GM18498 (cell line): ENCODE measurements at regions not wholly inside any gene's neighbourhood (a gene's known extent, or its start where the extent isn't known, plus 50 kb on each side); places are given as distances from the start of the nearest gene placed in this dataset.
A peak's percentile ranks its signal among the peaks of the same experiment; 100 is the strongest.
"Not testable (repeated sequence)": the region's sequence is repeated elsewhere in the genome, so short reads cannot be mapped to it uniquely, and the experiment has no call there.

Source experiments
- ATAC-seq: cut with Tn5 transposase; IDR thresholded peaks from one replicate; pipeline ENCODE4 v1.9.1; 2021; ENCODE audit warnings: mild to moderate bottlenecking, moderate library complexity; ENCODE audit not compliant: unreplicated experiment

GRCh38 chr4:149983931-149984330 lies 94.3 kb upstream of the DCLK2 start:
- no peak for ATAC-seq

GRCh38 chr4:149985981-149986380 lies 92.3 kb upstream of the DCLK2 start:
- ATAC-seq: no peak

DNA sequence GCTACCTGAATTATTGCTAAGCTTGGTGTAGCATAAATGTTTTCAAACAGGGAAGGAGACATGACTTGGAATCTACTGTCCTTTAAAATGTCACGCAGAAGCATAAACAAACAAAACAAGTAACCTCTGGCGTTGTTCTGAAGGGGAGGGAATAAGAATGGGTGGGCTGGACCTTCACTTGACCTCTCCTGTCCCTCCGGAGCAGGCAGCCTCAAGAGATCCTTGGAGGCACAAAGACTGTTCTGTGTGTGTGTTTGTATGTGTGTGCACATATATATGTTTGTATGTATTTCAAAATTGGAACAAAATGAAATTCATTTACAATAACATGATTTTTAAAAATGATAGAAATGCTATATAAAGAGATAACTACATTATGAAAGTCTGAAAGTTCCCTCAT lies 91.3 kb upstream of the DCLK2 start:
- no peak for ATAC-seq

DNA sequence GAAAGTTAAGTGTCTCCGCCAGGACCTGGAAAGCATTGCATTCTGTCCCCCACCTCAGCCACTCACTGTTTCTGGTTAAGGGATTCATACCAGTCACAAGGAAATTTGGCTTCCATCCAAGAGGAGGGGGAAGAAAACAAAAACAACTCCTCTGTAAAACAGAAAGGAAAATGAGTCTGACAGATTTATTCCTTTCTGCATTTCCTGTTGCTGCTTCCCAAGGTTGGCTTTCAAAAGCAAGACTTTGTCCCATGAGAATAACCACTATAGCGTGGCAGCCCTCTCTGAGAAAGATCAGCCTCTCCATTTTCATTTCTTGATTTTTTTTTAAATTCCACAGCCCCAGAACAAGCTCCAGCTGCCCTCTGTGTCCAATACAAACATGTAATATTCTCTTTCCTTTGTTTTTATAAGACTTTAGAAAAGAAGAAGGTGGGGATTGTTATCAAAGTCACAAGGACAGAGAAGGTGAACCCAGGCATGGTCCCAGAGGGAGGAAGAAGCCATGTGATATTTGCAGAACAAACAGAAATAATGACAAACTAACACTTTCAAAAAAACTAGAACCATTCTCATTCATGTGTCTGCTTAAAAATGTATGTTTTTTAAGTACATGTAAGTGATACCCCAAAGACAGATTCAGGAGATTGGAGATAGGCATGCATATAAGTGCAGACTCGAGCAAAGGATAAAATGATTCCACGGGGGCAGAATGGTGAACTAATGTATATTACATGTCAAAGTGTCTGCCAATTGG lies 90.7 kb upstream of the DCLK2 start:
- ATAC-seq: no peak

- no peak for ATAC-seq
Measured at GRCh38 chr4:149988087-149988410, 90.2 kb upstream of the DCLK2 start.

DNA sequence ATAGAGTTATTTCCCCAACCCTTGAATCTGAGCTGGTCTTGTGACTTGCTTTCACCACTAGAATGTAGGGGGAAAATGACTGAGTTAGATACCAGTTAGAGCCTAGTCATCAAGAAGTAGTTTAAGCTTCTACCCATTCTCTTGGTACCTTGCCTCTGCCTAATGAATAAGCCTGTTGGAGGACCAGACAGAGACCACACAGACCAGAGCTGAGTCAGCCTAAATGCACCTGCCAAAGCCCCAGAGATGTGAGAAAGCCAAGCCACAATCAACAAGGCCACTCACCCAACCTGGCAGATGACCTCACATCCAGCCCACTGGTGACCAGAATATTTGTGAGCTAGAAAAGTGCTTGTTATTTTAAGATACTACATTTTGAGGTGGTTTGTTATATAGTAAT lies 85.2 kb upstream of the DCLK2 start:
- ATAC-seq: no peak

DNA sequence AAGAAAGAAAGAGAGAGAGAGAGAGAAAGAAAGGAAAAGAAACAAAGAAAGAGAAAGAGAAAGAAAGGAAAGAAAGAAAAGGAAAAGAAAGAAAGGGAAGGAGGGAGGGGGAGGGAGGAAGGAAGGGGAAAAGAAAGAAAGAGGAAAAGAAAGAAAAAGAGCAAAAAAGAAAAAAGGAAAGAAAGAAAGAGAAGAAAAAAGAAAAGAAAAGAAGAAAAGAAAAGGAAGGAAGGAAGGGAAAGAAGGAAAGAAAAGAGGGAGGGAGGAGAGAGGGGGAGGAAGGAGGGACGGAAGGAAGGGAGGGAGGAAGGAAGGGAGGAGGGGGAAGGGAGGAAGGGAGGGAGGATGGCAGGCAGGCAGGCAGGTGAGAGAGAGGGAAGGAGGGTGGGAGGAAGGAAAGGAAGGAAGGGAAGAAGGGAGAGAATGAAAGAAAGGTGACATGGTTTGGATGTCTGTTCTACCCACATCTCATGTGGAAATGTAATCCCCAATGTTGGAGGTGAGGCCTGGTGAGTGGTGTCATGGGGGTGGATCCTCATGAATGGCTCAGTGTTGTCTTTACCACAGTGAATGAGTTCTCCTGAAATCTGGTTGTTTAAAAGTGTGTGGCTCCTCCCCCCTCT lies 83.0 kb upstream of the DCLK2 start:
- no peak for ATAC-seq

GRCh38 chr4:149997881-149998421 lies 80.3 kb upstream of the DCLK2 start:
- peak; percentile 61 for ATAC-seq

DNA sequence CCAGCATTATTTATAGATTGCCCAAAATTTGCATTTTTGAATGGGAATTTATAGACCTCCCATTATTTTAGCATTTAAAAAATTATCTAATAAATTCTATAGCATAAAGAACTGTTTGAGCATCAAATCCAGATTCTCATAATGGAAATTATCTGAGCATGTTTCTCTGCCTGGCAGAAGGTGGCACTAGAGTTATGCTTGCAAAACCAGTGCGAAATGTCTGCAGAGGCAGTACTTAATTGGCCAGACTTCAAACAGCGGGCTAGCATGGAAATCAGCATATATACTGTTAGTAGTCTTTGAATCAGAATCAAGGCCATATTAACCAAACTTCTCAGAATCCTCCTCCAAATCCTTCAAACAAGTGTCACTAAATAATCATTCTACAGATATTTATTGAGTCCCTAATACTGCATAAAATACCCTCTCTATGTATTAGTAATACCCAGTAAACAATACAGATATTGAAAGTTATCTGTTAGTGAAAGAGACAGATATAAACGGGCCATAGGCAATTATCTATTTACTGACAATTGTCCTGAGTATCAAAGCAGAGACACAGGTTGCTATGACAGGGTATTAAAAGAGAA lies 78.7 kb upstream of the DCLK2 start:
- peak; percentile 57 for ATAC-seq

DNA sequence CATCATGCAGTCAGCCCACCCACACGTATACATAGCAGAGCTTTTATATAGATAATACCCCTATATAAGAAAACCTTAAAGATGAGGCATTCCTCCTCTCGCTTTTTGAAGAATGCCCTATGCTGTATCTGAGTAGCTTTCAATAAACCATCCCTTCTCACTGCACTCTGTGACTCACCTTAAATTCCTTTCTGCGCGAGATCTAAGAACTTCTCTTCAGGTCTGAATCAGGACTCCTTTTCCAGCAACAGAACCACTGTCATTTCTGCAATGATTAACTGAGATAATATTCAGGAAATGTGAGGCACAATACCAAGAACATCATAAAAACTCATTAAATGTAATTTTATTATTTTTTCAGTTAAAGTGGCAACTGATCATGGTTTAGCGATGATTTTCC lies 76.4 kb upstream of the DCLK2 start:
- ATAC-seq: no peak

GRCh38 chr4:150002561-150002960 lies 75.7 kb upstream of the DCLK2 start:
- no peak for ATAC-seq

- ATAC-seq: no peak
Measured at GRCh38 chr4:150004481-150004880, 73.8 kb upstream of the DCLK2 start.

DNA sequence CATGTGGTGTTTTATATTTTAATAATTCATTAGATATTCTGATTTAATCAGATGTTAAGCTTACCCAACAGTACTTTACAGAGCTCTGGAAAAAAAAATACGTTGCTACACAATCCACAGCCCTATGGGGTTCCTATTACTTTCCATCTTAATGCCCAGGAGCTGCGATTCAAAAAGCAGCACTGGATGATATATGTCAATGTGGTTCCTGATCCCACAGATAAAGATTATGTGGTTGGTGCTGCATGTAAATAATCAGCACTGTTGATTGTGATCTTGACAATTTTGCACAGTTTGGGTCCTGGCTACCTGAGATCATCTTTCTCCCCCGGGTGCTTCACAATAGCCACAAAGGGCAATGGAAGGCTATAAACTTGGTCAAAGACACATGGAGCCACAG lies 72.7 kb upstream of the DCLK2 start:
- no peak for ATAC-seq

- no peak for ATAC-seq
Measured at GRCh38 chr4:150006197-150006596, 72.0 kb upstream of the DCLK2 start.

DNA sequence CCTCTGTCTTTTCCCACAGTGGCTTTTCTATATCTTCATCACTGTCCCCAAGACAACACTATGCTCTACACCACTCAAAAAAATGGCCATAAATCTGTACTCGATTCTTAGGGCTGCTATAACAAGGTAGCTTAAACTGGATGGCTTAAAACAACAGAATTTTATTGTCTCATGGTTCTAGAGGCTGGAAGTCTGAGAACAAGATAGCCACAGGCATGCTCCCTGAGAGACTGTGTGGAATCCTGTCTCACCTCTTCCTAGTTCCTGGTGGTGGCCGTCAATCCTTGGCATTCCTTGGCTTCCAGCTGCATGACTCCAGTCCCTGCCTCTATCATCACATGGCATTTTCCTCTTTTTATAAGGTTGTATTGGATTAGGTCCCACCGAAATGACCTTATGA lies 70.7 kb upstream of the DCLK2 start:
- no peak for ATAC-seq

DNA sequence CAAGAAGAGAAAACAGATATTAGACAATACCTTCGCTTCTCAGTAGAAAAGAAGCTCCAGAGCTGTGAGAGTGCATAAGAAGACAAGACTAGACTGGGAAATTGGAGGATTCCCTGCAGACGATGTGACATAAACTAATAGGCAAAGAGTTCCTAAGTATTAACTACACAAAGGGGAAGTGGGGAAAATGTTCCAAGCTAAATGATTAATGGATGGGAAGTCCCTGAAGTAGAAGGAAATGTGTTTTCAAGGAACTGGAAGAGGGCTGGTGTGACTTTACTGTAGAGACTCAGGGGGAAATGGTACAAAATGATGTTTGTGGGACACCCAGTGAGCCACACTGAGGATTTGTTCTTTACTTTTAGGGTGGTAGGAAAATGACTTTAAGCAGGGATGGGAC lies 69.7 kb upstream of the DCLK2 start:
- ATAC-seq: no peak

DNA sequence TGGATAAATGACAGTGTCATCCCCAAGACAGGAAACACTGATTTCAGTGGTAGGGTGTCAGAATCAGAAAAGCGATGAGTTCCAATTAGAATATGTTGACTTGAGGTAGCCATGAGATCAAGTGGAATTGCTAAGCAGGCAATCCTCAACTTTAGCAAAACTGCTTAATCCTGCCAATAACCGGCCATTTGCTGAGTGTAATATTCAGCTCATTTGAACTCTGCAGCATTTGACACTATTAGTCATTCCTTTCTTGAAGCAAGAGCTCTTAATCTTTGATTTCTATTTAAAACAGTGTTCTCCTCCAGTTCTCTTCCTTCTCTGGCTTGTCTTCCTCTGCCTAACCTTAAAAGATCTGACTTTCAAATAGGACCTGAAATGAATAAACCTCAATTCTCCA lies 68.7 kb upstream of the DCLK2 start:
- ATAC-seq: no peak

- peak; percentile 69 for ATAC-seq
Measured at GRCh38 chr4:150010525-150011126, 67.6 kb upstream of the DCLK2 start.

DNA sequence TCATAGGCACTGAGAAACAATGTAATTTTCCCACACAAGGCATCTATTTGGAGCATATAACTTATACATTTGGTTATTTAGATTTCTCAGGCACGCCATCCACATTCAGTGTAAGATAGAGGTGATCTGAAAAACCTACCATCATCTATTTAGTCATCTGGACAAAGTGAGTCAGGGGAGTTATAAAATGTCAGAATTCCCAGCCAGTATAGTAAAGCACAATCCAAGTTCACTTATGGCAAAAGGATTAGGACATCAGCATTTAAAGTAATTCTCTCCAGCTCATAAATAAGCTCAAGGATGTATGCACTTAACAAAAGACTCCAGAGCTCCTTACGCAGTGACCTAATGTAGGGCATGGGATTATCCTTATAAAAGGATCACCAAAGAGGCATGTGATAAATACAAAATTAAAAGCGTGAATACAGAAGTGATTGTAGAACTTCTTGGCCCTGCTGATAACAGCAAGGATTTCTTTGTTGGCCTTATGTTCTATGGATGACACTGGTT lies 65.3 kb upstream of the DCLK2 start:
- ATAC-seq: no peak

DNA sequence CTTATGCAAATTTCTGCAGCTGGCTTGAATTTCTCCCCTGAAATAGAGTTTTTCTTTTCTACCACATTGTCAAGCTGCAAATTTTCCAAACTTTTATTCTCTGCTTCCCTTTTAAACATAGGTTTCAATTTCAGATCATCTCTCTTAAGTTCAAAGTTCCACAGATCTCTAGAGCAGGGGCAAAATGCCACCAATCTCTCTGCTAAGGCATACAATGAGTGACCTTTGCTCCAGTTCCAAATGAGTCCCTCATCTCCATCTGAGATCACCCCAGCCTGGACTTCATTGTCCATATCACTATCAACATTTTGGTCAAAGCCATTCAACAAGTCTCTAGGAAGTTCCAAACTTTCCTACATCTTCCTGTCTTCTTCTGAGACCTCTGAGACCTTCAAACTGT lies 62.3 kb upstream of the DCLK2 start:
- ATAC-seq: not testable (repeated sequence)

GRCh38 chr4:150016621-150017020 lies 61.6 kb upstream of the DCLK2 start:
- ATAC-seq: not testable (repeated sequence)

DNA sequence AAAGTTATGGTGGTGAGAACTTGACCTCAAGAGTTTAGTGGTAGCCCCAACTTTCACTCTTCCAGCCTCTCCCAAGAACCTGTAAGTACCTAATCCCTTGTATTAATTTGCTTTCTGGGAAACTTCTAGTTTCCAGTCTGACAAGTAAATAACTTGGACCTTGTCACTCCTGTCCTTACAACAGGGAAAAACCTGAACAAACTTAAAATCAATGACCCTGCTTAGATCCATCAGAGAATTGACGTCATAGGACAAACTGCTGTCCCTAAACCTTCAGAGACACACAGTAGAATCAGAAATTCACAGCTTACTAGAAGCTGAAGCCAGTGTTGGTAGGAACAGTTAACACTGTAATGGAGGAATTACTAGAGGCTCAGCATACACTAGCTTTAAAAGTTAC lies 60.0 kb upstream of the DCLK2 start:
- no peak for ATAC-seq
